H1 (cell line): ENCODE measurements at regions not wholly inside any gene's neighbourhood (a gene's known extent, or its start where the extent isn't known, plus 50 kb on each side); places are given as distances from the start of the nearest gene placed in this dataset.

Experiments
- CTCF ChIA-PET: fragments of 300-600 bp; sonication (Branson Sonifier 250); formaldehyde crosslinking; loops from one replicate; lab custom pipeline; 2021; ENCODE audit not compliant: partially characterized antibody; lab: Charles Lee
- POLR2A ChIA-PET: fragments of 300-600 bp; sonication (Branson Sonifier 250); formaldehyde crosslinking; loops from one replicate; lab custom pipeline; 2021; ENCODE audit warnings: inconsistent platforms; ENCODE audit not compliant: partially characterized antibody; lab: Charles Lee
- DNase-seq, 2 experiments: peaks; one replicate each; pipeline versions ENCODE4 v3.0.0 to v3.0.0-alpha.2; 2010 to 2022; ENCODE audit warnings: low spot score in 2 of 2, low read depth in 1 of 2, mixed read lengths in 1 of 2
- FAIRE-seq: peaks from 2 replicates; lab custom pipeline; 2011; peaks lifted over from hg19 to GRCh38; lab: Jason Lieb, UNC
- H2AFZ ChIP-seq: 2 replicates; pipeline ENCODE4 v1.8.1; 2012; ENCODE audit warnings: low read length, inconsistent platforms
- H2AK5ac ChIP-seq: 2 replicates; pipeline ENCODE4 v1.6.1; 2013; ENCODE audit warnings: low read depth, low read length
- H2BK120ac ChIP-seq: replicated peaks from 2 replicates; pipeline ENCODE3; 2013; ENCODE audit warnings: low read depth, low read length, inconsistent platforms
- H2BK12ac ChIP-seq: 2 replicates; pipeline ENCODE4 v1.6.1; 2013; ENCODE audit warnings: low read depth, low read length
- H2BK15ac ChIP-seq: 2 replicates; pipeline ENCODE4 v1.6.1; 2013; ENCODE audit warnings: low read length
- H2BK20ac ChIP-seq: 2 replicates; pipeline ENCODE4 v1.6.1; 2013; ENCODE audit warnings: low read length
- H2BK5ac ChIP-seq: 2 replicates; pipeline ENCODE4 v1.6.1; 2013; ENCODE audit warnings: low read depth, low read length
- H3K14ac ChIP-seq: 2 replicates; pipeline ENCODE4 v1.6.1; 2013; ENCODE audit warnings: inconsistent platforms; ENCODE audit not compliant: insufficient read length
- H3K18ac ChIP-seq: 2 replicates; pipeline ENCODE4 v1.6.1; 2013; ENCODE audit warnings: low read length; ENCODE audit errors: extremely low read depth
- H3K23ac ChIP-seq: 2 replicates; pipeline ENCODE4 v1.6.1; 2013; ENCODE audit warnings: inconsistent platforms; ENCODE audit not compliant: insufficient read length
- H3K23me2 ChIP-seq: 2 replicates; pipeline ENCODE4 v1.6.1; 2013; ENCODE audit warnings: low read depth, low read length
- H3K27ac ChIP-seq: 2 replicates; pipeline ENCODE4 v1.6.1; 2011; ENCODE audit warnings: low read depth, low read length, inconsistent platforms
- H3K27me3 ChIP-seq, 4 experiments: replicated peaks in 1 of 4; 1 replicate in 1 of 4; 2 replicates in 3 of 4; pipeline versions ENCODE4 v1.6.1 to v1.8.1; 2011 to 2013; ENCODE audit warnings: low read length in 3 of 4, mild to moderate bottlenecking in 3 of 4, inconsistent platforms in 2 of 4, mixed read lengths in 2 of 4, moderate library complexity in 1 of 4; ENCODE audit not compliant: control insufficient read depth in 3 of 4, insufficient read depth in 3 of 4; ENCODE audit errors: extremely low read depth in 1 of 4
- H3K36me3 ChIP-seq, 4 experiments: 2 replicates each; pipeline versions ENCODE4 v1.6.1 to v1.8.1; 2011 to 2013; ENCODE audit warnings: mild to moderate bottlenecking in 4 of 4, low read length in 3 of 4, moderate library complexity in 2 of 4, control low read depth in 1 of 4, inconsistent platforms in 1 of 4; ENCODE audit not compliant: insufficient read depth in 4 of 4, control insufficient read depth in 2 of 4
- H3K4ac ChIP-seq: replicated peaks from 2 replicates; pipeline ENCODE3; 2013; ENCODE audit warnings: low read length, low read depth, mixed read lengths, inconsistent platforms; ENCODE audit not compliant: insufficient read length
- H3K4me1 ChIP-seq, 4 experiments: replicated peaks in 1 of 4; 1 replicate in 1 of 4; 2 replicates in 3 of 4; pipeline versions ENCODE4 v1.6.1 to v1.8.1; 2011 to 2013; ENCODE audit warnings: low read length in 3 of 4, inconsistent platforms in 2 of 4, mixed read lengths in 1 of 4; ENCODE audit not compliant: insufficient read depth in 4 of 4, control insufficient read depth in 3 of 4
- H3K4me2 ChIP-seq, 2 experiments: 2 replicates each; pipeline versions ENCODE4 v1.6.1 to v1.8.1; 2011 to 2013; ENCODE audit warnings: low read depth in 2 of 2, low read length in 2 of 2, control low read depth in 1 of 2, inconsistent platforms in 1 of 2, mild to moderate bottlenecking in 1 of 2; ENCODE audit not compliant: insufficient read depth in 1 of 2
- H3K4me3 ChIP-seq, 4 experiments: fragments of 200-600, 300-600 bp in 1 of 4; sonication (generic), shearing (Covaris generic), sonication (Bioruptor Twin) in 1 of 4; 2 replicates each; pipeline versions ENCODE4 v1.5.1 to v1.8.1; 2011 to 2016; ENCODE audit warnings: low read length in 4 of 4, low read depth in 3 of 4, control low read depth in 2 of 4, inconsistent platforms in 2 of 4, mild to moderate bottlenecking in 2 of 4, mixed read lengths in 1 of 4, moderate library complexity in 1 of 4; ENCODE audit not compliant: insufficient read depth in 2 of 4; ENCODE audit errors: extremely low read depth in 1 of 4
- H3K56ac ChIP-seq: replicated peaks from 2 replicates; pipeline ENCODE3; 2013; ENCODE audit warnings: low read depth, mild to moderate bottlenecking, mixed read lengths, low read length, inconsistent platforms; ENCODE audit not compliant: insufficient read length
- H3K79me1 ChIP-seq: 2 replicates; pipeline ENCODE4 v1.6.1; 2013; ENCODE audit warnings: low read depth, low read length, control low read depth
- H3K79me2 ChIP-seq, 2 experiments: 2 replicates each; pipeline versions ENCODE4 v1.6.1 to v1.8.1; 2012 to 2013; ENCODE audit warnings: low read length in 2 of 2, mild to moderate bottlenecking in 2 of 2, inconsistent platforms in 1 of 2; ENCODE audit not compliant: insufficient read depth in 2 of 2, control insufficient read depth in 1 of 2
- H3K9ac ChIP-seq, 4 experiments: replicated peaks in 1 of 4; 1 replicate in 1 of 4; 2 replicates in 3 of 4; pipeline versions ENCODE4 v1.6.1 to v1.8.1; 2011 to 2013; ENCODE audit warnings: low read depth in 3 of 4, low read length in 3 of 4, control low read depth in 2 of 4, mild to moderate bottlenecking in 2 of 4, moderate library complexity in 2 of 4, inconsistent platforms in 1 of 4; ENCODE audit errors: extremely low read depth in 1 of 4
- H3K9me3 ChIP-seq, 2 experiments: 2 replicates each; pipeline versions ENCODE4 v1.6.1 to v1.8.1; 2012 to 2013; ENCODE audit warnings: mild to moderate bottlenecking in 2 of 2, moderate library complexity in 2 of 2, control low read depth in 1 of 2, inconsistent platforms in 1 of 2, low read depth in 1 of 2, low read length in 1 of 2, mixed read lengths in 1 of 2; ENCODE audit not compliant: insufficient read depth in 2 of 2
- H4K20me1 ChIP-seq, 2 experiments: replicated peaks in 1 of 2; 2 replicates each; pipeline versions ENCODE3 to v1.8.1; 2011 to 2013; ENCODE audit warnings: inconsistent platforms in 2 of 2, low read length in 2 of 2, mild to moderate bottlenecking in 1 of 2; ENCODE audit not compliant: insufficient read depth in 2 of 2, control insufficient read depth in 1 of 2
- H4K5ac ChIP-seq: 2 replicates; pipeline ENCODE4 v1.6.1; 2013; ENCODE audit warnings: low read length, low read depth, mixed read lengths, inconsistent platforms; ENCODE audit not compliant: insufficient read length
- H4K8ac ChIP-seq: 2 replicates; pipeline ENCODE4 v1.8.0; 2013; ENCODE audit warnings: mild to moderate bottlenecking, moderate library complexity, low read length, inconsistent platforms; ENCODE audit not compliant: insufficient read depth; ENCODE audit errors: extremely low read depth
- H4K91ac ChIP-seq: replicated peaks from 2 replicates; pipeline ENCODE3; 2013; ENCODE audit warnings: low read length, mixed read lengths, inconsistent platforms; ENCODE audit not compliant: insufficient read length
- BACH1 ChIP-seq: IDR thresholded peaks from 2 replicates; pipeline ENCODE4 v1.6.1; 2012; ENCODE audit warnings: low read length, improper control_type of control experiment
- CBX8 ChIP-seq: fragments of 300-800, 300-1000 bp; sonication (generic); IDR thresholded peaks from 2 replicates; pipeline ENCODE4 v1.7.1; 2016; ENCODE audit warnings: low read depth, low read length, borderline replicate concordance
- E2F6 ChIP-seq: IDR thresholded peaks from 2 replicates; pipeline ENCODE4 v1.6.1; 2012; ENCODE audit warnings: inconsistent platforms
- GTF2F1 ChIP-seq: IDR thresholded peaks from 2 replicates; pipeline ENCODE4 v1.6.1; 2012; ENCODE audit warnings: low read depth, low read length, improper control_type of control experiment, borderline replicate concordance
- JUND ChIP-seq: IDR thresholded peaks from 2 replicates; pipeline ENCODE4 v1.6.1; 2011; ENCODE audit warnings: mild to moderate bottlenecking, improper control_type of control experiment, low read length
- POLR2A ChIP-seq, 2 experiments: IDR thresholded peaks; 1 replicate in 1 of 2; 2 replicates in 1 of 2; pipeline ENCODE4 v1.6.1; 2011; ENCODE audit warnings: low read depth in 2 of 2, low read length in 2 of 2, mild to moderate bottlenecking in 2 of 2; ENCODE audit errors: control extremely low read depth in 1 of 2
- POLR2AphosphoS5 ChIP-seq: IDR thresholded peaks from 2 replicates; pipeline ENCODE4 v1.6.1; 2011; ENCODE audit warnings: low read depth, low read length
- RFX5 ChIP-seq: IDR thresholded peaks from 2 replicates; pipeline ENCODE4 v1.6.1; 2011; ENCODE audit warnings: low read depth, low read length, improper control_type of control experiment, borderline replicate concordance
- RXRA ChIP-seq: IDR thresholded peaks from 2 replicates; pipeline ENCODE4 v1.6.1; 2011; ENCODE audit warnings: low read depth, mild to moderate bottlenecking, low read length, moderate library complexity; ENCODE audit not compliant: insufficient read depth
- SAP30 ChIP-seq: fragments of 300-600 bp; sonication (generic); IDR thresholded peaks from 2 replicates; pipeline ENCODE4 v1.7.1; 2012; ENCODE audit warnings: low read length, moderate library complexity, mild to moderate bottlenecking, inconsistent platforms; ENCODE audit not compliant: insufficient read depth, insufficient replicate concordance
- SP1 ChIP-seq: IDR thresholded peaks from 2 replicates; pipeline ENCODE4 v1.6.1; 2011; ENCODE audit warnings: low read depth, low read length
- SP4 ChIP-seq: IDR thresholded peaks from 2 replicates; pipeline ENCODE4 v1.6.1; 2012; ENCODE audit warnings: low read length, inconsistent platforms
- TCF12 ChIP-seq: IDR thresholded peaks from 2 replicates; pipeline ENCODE4 v1.6.1; 2011; ENCODE audit warnings: low read depth, mild to moderate bottlenecking, low read length
- USF2 ChIP-seq: IDR thresholded peaks from 2 replicates; pipeline ENCODE4 v1.6.1; 2011; ENCODE audit warnings: low read length, improper control_type of control experiment

GRCh38 chr12:20017802-20018201 lies 350.5 kb upstream of the PDE3A start:
- H2BK15ac ChIP-seq = no peak overlapping the region
- no peak overlapping the region; the same call in 1 of the 2 replicates for H3K27ac ChIP-seq
- no peaks in the 10 kb centered on the region for H4K20me1 ChIP-seq
- H4K8ac ChIP-seq = no peak overlapping the region
- H2BK5ac ChIP-seq = no peak overlapping the region
- FAIRE-seq = no peak
- H3K4me2 ChIP-seq = no peak overlapping the region
- no peak overlapping the region for H2AFZ ChIP-seq
- ChIA-PET POLR2A (no interaction called here), CTCF (no interaction called here)
- no peak overlapping the region for H4K5ac ChIP-seq
- no peak overlapping the region for H4K91ac ChIP-seq
- no peak overlapping the region for H3K4me3 ChIP-seq
- H2BK20ac ChIP-seq = no peak overlapping the region
- no peak overlapping the region for H3K18ac ChIP-seq
- no peak overlapping the region for H3K56ac ChIP-seq
- H3K4ac ChIP-seq = no peak overlapping the region
- no peaks in the 10 kb centered on the region for H3K23me2 ChIP-seq
- no peak overlapping the region for H2BK120ac ChIP-seq
- no peak for DNase-seq
- H3K79me1 ChIP-seq = no peaks in the 10 kb centered on the region
- H3K9me3 ChIP-seq = no peaks in the 10 kb centered on the region
- no peaks in the 10 kb centered on the region for H3K27me3 ChIP-seq
- no peak overlapping the region for H2AK5ac ChIP-seq
- H3K79me2 ChIP-seq = no peaks in the 10 kb centered on the region
- H3K4me1 ChIP-seq = no peaks in the 10 kb centered on the region
- H3K9ac ChIP-seq = no peak overlapping the region
- H3K23ac ChIP-seq = no peak overlapping the region
- no peaks in the 10 kb centered on the region for H3K36me3 ChIP-seq
- no peak overlapping the region for H3K14ac ChIP-seq
- H2BK12ac ChIP-seq = no peak overlapping the region
- TF ChIP-seq JUND = no peak
- no peak for TF ChIP-seq RXRA
- no peak for TF ChIP-seq POLR2A (IDR thresholded peaks at IDR 0.05; ENCODE audit: control extremely low read depth in 1 of 2, low read depth in 2 of 2, low read length in 2 of 2)
- TF ChIP-seq BACH1 = no peak
- no peak for TF ChIP-seq SP4
- TF ChIP-seq GTF2F1 = no peak
- no peak for TF ChIP-seq RFX5
- TF ChIP-seq CBX8 = no peak
- TF ChIP-seq E2F6 = no peak
- no peak for TF ChIP-seq SAP30
- no peak for TF ChIP-seq POLR2AphosphoS5
- no peak for TF ChIP-seq USF2
- TF ChIP-seq SP1 = no peak
- no peak for TF ChIP-seq TCF12
